Chondrocyte (in vitro differentiated cells): ENCODE measurements at regions not wholly inside any gene's neighbourhood (a gene's known extent, or its start where the extent isn't known, plus 50 kb on each side); places are given as distances from the start of the nearest gene placed in this dataset.

Experiments
- DNase-seq: peaks from one replicate; pipeline ENCODE4 v3.0.0; 2021; ENCODE audit warnings: mixed read lengths, low spot score
- H3K27ac Mint-ChIP-seq: one replicate; pipeline ENCODE4 v1.8.0; 2021; ENCODE audit warnings: mild to moderate bottlenecking, moderate library complexity, mixed read lengths; ENCODE audit not compliant: unreplicated experiment
- H3K27me3 Mint-ChIP-seq: 2 replicates; pipeline ENCODE4 v1.8.0; 2021; ENCODE audit warnings: low read depth, mixed read lengths
- H3K36me3 Mint-ChIP-seq: 2 replicates; pipeline ENCODE4 v1.8.0; 2021; ENCODE audit warnings: low read depth, mixed read lengths
- H3K4me1 Mint-ChIP-seq: 2 replicates; pipeline ENCODE4 v1.8.0; 2021; ENCODE audit warnings: low read depth, mild to moderate bottlenecking, mixed read lengths
- H3K4me3 Mint-ChIP-seq: one replicate; pipeline ENCODE4 v1.8.0; 2021; ENCODE audit warnings: mild to moderate bottlenecking, moderate library complexity, mixed read lengths; ENCODE audit not compliant: unreplicated experiment
- H3K9me3 Mint-ChIP-seq: 2 replicates; pipeline ENCODE4 v1.8.0; 2021; ENCODE audit warnings: low read depth, mixed read lengths
- CTCF ChIP-seq: fragments of 200-600 bp; sonication (generic); IDR thresholded peaks from 2 replicates; pipeline ENCODE4 v1.5.0; 2021; ENCODE audit warnings: antibody characterized with exemption, mild to moderate bottlenecking, moderate library complexity

- Mint-ChIP-seq H3K4me3 (no peak overlapping the region), H3K9me3 (no peaks in the 10 kb centered on the region), H3K27me3 (no peaks in the 10 kb centered on the region), H3K36me3 (no peaks in the 10 kb centered on the region), H3K4me1 (peaks cover 38% of the 10 kb centered on the region), H3K27ac (no peak overlapping the region)
- no peak for DNase-seq
- no peak for TF ChIP-seq CTCF
Measured at GRCh38 chr3:117118604-117119003, 409.0 kb downstream of the TUSC7 start.

- peaks cover 29% of the 10 kb centered on the region for H3K4me1 Mint-ChIP-seq
- DNase-seq = no peak
- H3K4me3 Mint-ChIP-seq = no peak overlapping the region
- no peaks in the 10 kb centered on the region for H3K27me3 Mint-ChIP-seq
- no peaks in the 10 kb centered on the region for H3K9me3 Mint-ChIP-seq
- TF ChIP-seq CTCF = no peak
- H3K36me3 Mint-ChIP-seq = no peaks in the 10 kb centered on the region
- no peak overlapping the region for H3K27ac Mint-ChIP-seq
Measured at GRCh38 chr3:117120014-117120413, 410.4 kb downstream of the TUSC7 start.

- TF ChIP-seq CTCF = no peak
- H3K4me3 Mint-ChIP-seq = no peak overlapping the region
- no peaks in the 10 kb centered on the region for H3K9me3 Mint-ChIP-seq
- H3K27ac Mint-ChIP-seq = no peak overlapping the region
- no peak for DNase-seq
- H3K36me3 Mint-ChIP-seq = no peaks in the 10 kb centered on the region
- no peaks in the 10 kb centered on the region for H3K27me3 Mint-ChIP-seq
- peaks cover 19% of the 10 kb centered on the region for H3K4me1 Mint-ChIP-seq
Measured at GRCh38 chr3:117122609-117123008, 413.0 kb downstream of the TUSC7 start.

GRCh38 chr3:117126460-117126859 lies 416.9 kb downstream of the TUSC7 start:
- Mint-ChIP-seq H3K9me3 (no peaks in the 10 kb centered on the region), H3K4me1 (peaks cover 16% of the 10 kb centered on the region), H3K4me3 (no peak overlapping the region), H3K27me3 (no peaks in the 10 kb centered on the region), H3K27ac (no peak overlapping the region), H3K36me3 (no peaks in the 10 kb centered on the region)
- no peak for TF ChIP-seq CTCF
- no peak for DNase-seq

- no peak overlapping the region for H3K4me3 Mint-ChIP-seq
- no peak overlapping the region for H3K27ac Mint-ChIP-seq
- peaks cover 16% of the 10 kb centered on the region for H3K4me1 Mint-ChIP-seq
- H3K27me3 Mint-ChIP-seq = no peaks in the 10 kb centered on the region
- no peaks in the 10 kb centered on the region for H3K9me3 Mint-ChIP-seq
- peak; percentile 41 for TF ChIP-seq CTCF
- no peaks in the 10 kb centered on the region for H3K36me3 Mint-ChIP-seq
- no peak for DNase-seq
Measured at GRCh38 chr3:117126946-117127546, 417.5 kb downstream of the TUSC7 start.
